OCI-LY1 (cell line): ENCODE measurements at regions not wholly inside any gene's neighbourhood (a gene's known extent, or its start where the extent isn't known, plus 50 kb on each side); places are given as distances from the start of the nearest gene placed in this dataset.

Experiments
- H2AFZ ChIP-seq: fragments of 200-600 bp; sonication (generic), shearing (Covaris generic); 2 replicates; pipeline ENCODE4 v1.6.0; 2014; ENCODE audit warnings: antibody characterized with exemption, mild to moderate bottlenecking, low read length
- H3F3A ChIP-seq: fragments of 200-600 bp; sonication (generic), shearing (Covaris generic); 2 replicates; pipeline ENCODE4 v1.6.0; 2014; ENCODE audit warnings: mild to moderate bottlenecking, antibody characterized with exemption, low read length, moderate library complexity; ENCODE audit not compliant: insufficient read depth
- H3K27ac ChIP-seq: fragments of 200-600 bp; sonication (generic); 2 replicates; pipeline ENCODE4 v1.5.1; 2014; ENCODE audit warnings: low read length, mixed run types, mild to moderate bottlenecking, low read depth; ENCODE audit not compliant: poor library complexity, severe bottlenecking
- H3K27me3 ChIP-seq: fragments of 200-600 bp; sonication (generic); 2 replicates; pipeline ENCODE4 v1.6.0; 2014; ENCODE audit warnings: antibody characterized with exemption, mild to moderate bottlenecking, low read length, moderate library complexity; ENCODE audit not compliant: insufficient read depth
- H3K36me3 ChIP-seq: fragments of 200-600 bp; sonication (generic); 2 replicates; pipeline ENCODE4 v1.6.1; 2014; ENCODE audit warnings: mild to moderate bottlenecking, antibody characterized with exemption, low read length, moderate library complexity, mixed read lengths; ENCODE audit not compliant: insufficient read depth
- H3K4me1 ChIP-seq: fragments of 200-600 bp; sonication (generic); 2 replicates; pipeline ENCODE4 v1.5.1; 2014; ENCODE audit warnings: mild to moderate bottlenecking, low read length, moderate library complexity; ENCODE audit not compliant: insufficient read depth, severe bottlenecking
- H3K4me2 ChIP-seq: fragments of 200-600 bp; sonication (generic), shearing (Covaris generic); 2 replicates; pipeline ENCODE4 v1.6.1; 2014; ENCODE audit warnings: low read length
- H3K4me3 ChIP-seq: fragments of 200-600 bp; sonication (generic); 2 replicates; pipeline ENCODE4 v1.5.1; 2014; ENCODE audit warnings: low read length, low read depth, mild to moderate bottlenecking, mixed read lengths; ENCODE audit not compliant: poor library complexity, severe bottlenecking
- H3K79me2 ChIP-seq: fragments of 200-600 bp; shearing (Covaris generic); 2 replicates; pipeline ENCODE4 v1.6.1; 2016; ENCODE audit warnings: mixed run types, low read length, mixed read lengths; ENCODE audit not compliant: insufficient read depth
- H3K9ac ChIP-seq: fragments of 200-600 bp; sonication (generic), shearing (Covaris generic); 2 replicates; pipeline ENCODE4 v1.6.1; 2014; ENCODE audit warnings: mild to moderate bottlenecking, low read length, mixed read lengths
- H3K9me2 ChIP-seq: fragments of 200-600 bp; sonication (generic), shearing (Covaris generic); 2 replicates; pipeline ENCODE4 v1.6.1; 2014; ENCODE audit warnings: low read depth, mild to moderate bottlenecking, low read length, mixed read lengths
- H3K9me3 ChIP-seq: fragments of 200-600 bp; shearing (Covaris generic); 2 replicates; pipeline ENCODE4 v1.6.1; 2014; ENCODE audit warnings: low read length, mixed read lengths
- H4K20me1 ChIP-seq: fragments of 200-600 bp; sonication (generic), shearing (Covaris generic); 2 replicates; pipeline ENCODE4 v1.6.0; 2016; ENCODE audit warnings: mild to moderate bottlenecking, low read length; ENCODE audit not compliant: insufficient read depth
- EZH2 ChIP-seq: fragments of 200-600 bp; sonication (generic), shearing (Covaris generic); IDR thresholded peaks from 2 replicates; pipeline ENCODE4 v1.8.0; 2017; ENCODE audit warnings: borderline replicate concordance, mixed run types, mild to moderate bottlenecking, antibody characterized with exemption, low read length, moderate library complexity, mixed read lengths
- TF ChIP-seq, protein P1 (sequence below): fragments of 200-600 bp; sonication (generic), shearing (Covaris generic); IDR thresholded peaks from 2 replicates; pipeline ENCODE4 v1.5.1; 2017; ENCODE audit warnings: mild to moderate bottlenecking, antibody characterized with exemption, low read length, moderate library complexity, mixed read lengths

DNA sequence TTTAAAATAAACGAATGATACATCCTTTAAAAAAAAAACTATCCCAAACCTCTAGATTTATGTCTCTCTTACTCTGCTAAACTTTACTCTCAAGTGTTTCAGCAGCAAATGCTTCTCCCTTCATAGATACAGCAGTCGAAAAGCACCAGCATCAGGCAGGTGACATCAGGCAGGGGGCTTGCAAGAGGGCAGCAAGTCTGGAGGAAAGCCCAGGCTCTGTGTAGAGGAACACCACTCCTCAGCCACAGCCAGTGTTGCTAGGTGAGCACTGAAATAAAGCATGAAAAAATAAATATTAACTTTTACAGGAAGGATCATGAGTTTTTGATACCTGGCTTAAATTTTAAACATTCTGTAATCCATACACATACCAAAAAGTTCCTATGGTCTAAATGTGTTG is 419.4 kb downstream of the GALC start:
- Histone ChIP-seq H3F3A (no peaks in the 10 kb centered on the region), H3K4me1 (no peaks in the 10 kb centered on the region), H3K9me3 (no peaks in the 10 kb centered on the region), H3K36me3 (no peaks in the 10 kb centered on the region), H3K27me3 (no peaks in the 10 kb centered on the region), H4K20me1 (no peaks in the 10 kb centered on the region), H3K9me2 (no peaks in the 10 kb centered on the region), H2AFZ (no peak overlapping the region), H3K27ac (no peak overlapping the region), H3K4me3 (no peak overlapping the region), H3K4me2 (no peak overlapping the region), H3K79me2 (no peaks in the 10 kb centered on the region), H3K9ac (no peak overlapping the region)
- TF ChIP-seq EZH2, result no peak
- TF ChIP-seq, protein P1, sequence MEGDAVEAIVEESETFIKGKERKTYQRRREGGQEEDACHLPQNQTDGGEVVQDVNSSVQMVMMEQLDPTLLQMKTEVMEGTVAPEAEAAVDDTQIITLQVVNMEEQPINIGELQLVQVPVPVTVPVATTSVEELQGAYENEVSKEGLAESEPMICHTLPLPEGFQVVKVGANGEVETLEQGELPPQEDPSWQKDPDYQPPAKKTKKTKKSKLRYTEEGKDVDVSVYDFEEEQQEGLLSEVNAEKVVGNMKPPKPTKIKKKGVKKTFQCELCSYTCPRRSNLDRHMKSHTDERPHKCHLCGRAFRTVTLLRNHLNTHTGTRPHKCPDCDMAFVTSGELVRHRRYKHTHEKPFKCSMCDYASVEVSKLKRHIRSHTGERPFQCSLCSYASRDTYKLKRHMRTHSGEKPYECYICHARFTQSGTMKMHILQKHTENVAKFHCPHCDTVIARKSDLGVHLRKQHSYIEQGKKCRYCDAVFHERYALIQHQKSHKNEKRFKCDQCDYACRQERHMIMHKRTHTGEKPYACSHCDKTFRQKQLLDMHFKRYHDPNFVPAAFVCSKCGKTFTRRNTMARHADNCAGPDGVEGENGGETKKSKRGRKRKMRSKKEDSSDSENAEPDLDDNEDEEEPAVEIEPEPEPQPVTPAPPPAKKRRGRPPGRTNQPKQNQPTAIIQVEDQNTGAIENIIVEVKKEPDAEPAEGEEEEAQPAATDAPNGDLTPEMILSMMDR, result no peak

DNA sequence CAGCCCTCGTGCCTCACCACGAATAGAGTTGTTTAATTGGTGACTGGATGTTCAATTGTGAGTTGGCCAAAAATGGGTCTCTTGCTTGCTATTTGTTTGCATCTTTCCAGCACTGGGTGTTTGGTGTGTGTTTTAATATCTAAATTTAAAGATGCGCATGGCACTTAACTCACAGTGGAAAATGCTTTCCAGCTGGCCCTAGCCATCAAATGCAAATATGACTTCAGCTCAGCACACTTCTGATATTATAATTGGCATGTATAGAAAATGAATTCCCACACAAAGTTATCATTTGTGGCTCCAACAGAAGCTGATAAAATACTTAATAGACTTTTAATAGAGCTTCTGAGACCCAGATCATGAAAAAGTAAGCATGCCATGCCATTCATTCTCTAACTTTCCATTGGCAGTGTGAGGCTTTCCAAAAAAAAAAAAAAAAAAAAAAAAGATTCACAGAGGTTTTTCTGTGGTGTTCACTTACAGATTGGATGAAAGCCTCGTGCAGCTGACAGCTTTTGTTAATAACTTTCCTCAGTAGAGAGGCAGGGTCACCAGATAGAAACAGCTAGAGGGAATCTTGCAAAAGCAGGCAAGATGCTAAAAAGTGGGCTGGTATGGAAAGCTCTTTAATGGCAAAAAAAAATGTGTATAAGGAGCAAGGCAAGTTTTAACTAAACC is 425.2 kb downstream of the GALC start:
- Histone ChIP-seq H4K20me1 (no peaks in the 10 kb centered on the region), H3K9me3 (no peaks in the 10 kb centered on the region), H3K27ac (no peak overlapping the region), H3K4me3 (no peak overlapping the region), H3K27me3 (no peaks in the 10 kb centered on the region), H3K9ac (no peak overlapping the region), H3K79me2 (no peaks in the 10 kb centered on the region), H3K4me2 (no peak overlapping the region), H3K36me3 (no peaks in the 10 kb centered on the region), H2AFZ (no peak overlapping the region), H3F3A (no peaks in the 10 kb centered on the region), H3K4me1 (no peaks in the 10 kb centered on the region), H3K9me2 (no peaks in the 10 kb centered on the region)
- no peak for TF ChIP-seq EZH2
- TF ChIP-seq, protein P1, result no peak

- Histone ChIP-seq H3K4me3 (no peak overlapping the region), H3K9ac (no peak overlapping the region), H3F3A (no peaks in the 10 kb centered on the region), H3K4me1 (no peaks in the 10 kb centered on the region), H3K9me3 (no peaks in the 10 kb centered on the region), H4K20me1 (no peaks in the 10 kb centered on the region), H3K27ac (no peak overlapping the region), H2AFZ (no peak overlapping the region), H3K9me2 (no peaks in the 10 kb centered on the region), H3K36me3 (no peaks in the 10 kb centered on the region), H3K79me2 (no peaks in the 10 kb centered on the region), H3K27me3 (no peaks in the 10 kb centered on the region), H3K4me2 (no peak overlapping the region)
- TF ChIP-seq EZH2, result no peak
- TF ChIP-seq, protein P1, result no peak
Measured at GRCh38 chr14:87566991-87567390, 426.0 kb downstream of the GALC start.
